ENCODE measurements at regions not wholly inside any gene's neighbourhood (a gene's known extent, or its start where the extent isn't known, plus 50 kb on each side); places are given as distances from the start of the nearest gene placed in this dataset.
"Not testable (repeated sequence)": the region's sequence is repeated elsewhere in the genome, so short reads cannot be mapped to it uniquely, and the experiment has no call there.

- H3K4me3 ChIP-seq (ENCODE audit: low read depth, low read length), result no peak overlapping the region
- no peaks in the 10 kb centered on the region for H3K36me3 ChIP-seq (ENCODE audit: insufficient read depth, low read length)
- no peaks in the 10 kb centered on the region for H3K27me3 ChIP-seq (ENCODE audit: insufficient read depth, low read length)
- H3K4me1 ChIP-seq (ENCODE audit: control insufficient read depth, insufficient read depth, low read length, unreplicated experiment), result no peaks in the 10 kb centered on the region
- no peak overlapping the region for H3K27ac ChIP-seq (ENCODE audit: low read depth, low read length)
- H3K79me2 ChIP-seq (ENCODE audit: control insufficient read depth, insufficient read depth, low read length, unreplicated experiment), result no peaks in the 10 kb centered on the region
- no peak overlapping the region for H2AFZ ChIP-seq (ENCODE audit: low read length, unreplicated experiment)
Observed at GRCh38 chr9:24721621-24722020, 175.9 kb upstream of the IZUMO3 start.

- no peak overlapping the region for H3K27ac ChIP-seq (ENCODE audit: low read depth, low read length)
- no peaks in the 10 kb centered on the region for H3K4me1 ChIP-seq (ENCODE audit: control insufficient read depth, insufficient read depth, low read length, unreplicated experiment)
- H3K4me3 ChIP-seq (ENCODE audit: low read depth, low read length), result no peak overlapping the region
- no peaks in the 10 kb centered on the region for H3K36me3 ChIP-seq (ENCODE audit: insufficient read depth, low read length)
- H2AFZ ChIP-seq (ENCODE audit: low read length, unreplicated experiment), result no peak overlapping the region
- no peaks in the 10 kb centered on the region for H3K79me2 ChIP-seq (ENCODE audit: control insufficient read depth, insufficient read depth, low read length, unreplicated experiment)
- H3K27me3 ChIP-seq (ENCODE audit: insufficient read depth, low read length), result no peaks in the 10 kb centered on the region
Observed at GRCh38 chr9:24712206-24712605, 166.5 kb upstream of the IZUMO3 start.

- H3K4me1 ChIP-seq (ENCODE audit: control insufficient read depth, insufficient read depth, low read length, unreplicated experiment), result no peaks in the 10 kb centered on the region
- no peak overlapping the region for H3K27ac ChIP-seq (ENCODE audit: low read depth, low read length)
- H2AFZ ChIP-seq (ENCODE audit: low read length, unreplicated experiment), result no peak overlapping the region
- H3K27me3 ChIP-seq (ENCODE audit: insufficient read depth, low read length), result no peaks in the 10 kb centered on the region
- H3K36me3 ChIP-seq (ENCODE audit: insufficient read depth, low read length), result no peaks in the 10 kb centered on the region
- no peak overlapping the region for H3K4me3 ChIP-seq (ENCODE audit: low read depth, low read length)
- H3K79me2 ChIP-seq (ENCODE audit: control insufficient read depth, insufficient read depth, low read length, unreplicated experiment), result no peaks in the 10 kb centered on the region
Observed at GRCh38 chr9:24708814-24709213, 163.1 kb upstream of the IZUMO3 start.

- Histone ChIP-seq H3K27me3 (ENCODE audit: insufficient read depth, low read length) (no peaks in the 10 kb centered on the region), H3K27ac (ENCODE audit: low read depth, low read length) (no peak overlapping the region), H3K4me1 (ENCODE audit: control insufficient read depth, insufficient read depth, low read length, unreplicated experiment) (no peaks in the 10 kb centered on the region), H3K79me2 (ENCODE audit: control insufficient read depth, insufficient read depth, low read length, unreplicated experiment) (no peaks in the 10 kb centered on the region), H3K36me3 (ENCODE audit: insufficient read depth, low read length) (no peaks in the 10 kb centered on the region), H3K4me3 (ENCODE audit: low read depth, low read length) (peak overlapping the region; percentile 69), H2AFZ (ENCODE audit: low read length, unreplicated experiment) (no peak overlapping the region)
Observed at GRCh38 chr9:24698881-24699518, 153.3 kb upstream of the IZUMO3 start.

- Histone ChIP-seq H3K79me2 (ENCODE audit: control insufficient read depth, insufficient read depth, low read length, unreplicated experiment) (no peaks in the 10 kb centered on the region), H3K27ac (ENCODE audit: low read depth, low read length) (no peak overlapping the region), H3K27me3 (ENCODE audit: insufficient read depth, low read length) (no peaks in the 10 kb centered on the region), H3K36me3 (ENCODE audit: insufficient read depth, low read length) (no peaks in the 10 kb centered on the region), H3K4me1 (ENCODE audit: control insufficient read depth, insufficient read depth, low read length, unreplicated experiment) (no peaks in the 10 kb centered on the region), H2AFZ (ENCODE audit: low read length, unreplicated experiment) (no peak overlapping the region), H3K4me3 (ENCODE audit: low read depth, low read length) (no peak overlapping the region)
Observed at GRCh38 chr9:24672336-24672735, 126.6 kb upstream of the IZUMO3 start.

- Histone ChIP-seq H2AFZ (ENCODE audit: low read length, unreplicated experiment) (no peak overlapping the region), H3K79me2 (ENCODE audit: control insufficient read depth, insufficient read depth, low read length, unreplicated experiment) (no peaks in the 10 kb centered on the region), H3K4me1 (ENCODE audit: control insufficient read depth, insufficient read depth, low read length, unreplicated experiment) (no peaks in the 10 kb centered on the region), H3K36me3 (ENCODE audit: insufficient read depth, low read length) (no peaks in the 10 kb centered on the region), H3K4me3 (ENCODE audit: low read depth, low read length) (no peak overlapping the region), H3K27me3 (ENCODE audit: insufficient read depth, low read length) (no peaks in the 10 kb centered on the region), H3K27ac (ENCODE audit: low read depth, low read length) (no peak overlapping the region)
Observed at GRCh38 chr9:24657387-24657786, 111.7 kb upstream of the IZUMO3 start.

- H3K79me2 ChIP-seq (ENCODE audit: control insufficient read depth, insufficient read depth, low read length, unreplicated experiment), result no peaks in the 10 kb centered on the region
- H3K27me3 ChIP-seq (ENCODE audit: insufficient read depth, low read length), result no peaks in the 10 kb centered on the region
- no peak overlapping the region for H3K27ac ChIP-seq (ENCODE audit: low read depth, low read length)
- H2AFZ ChIP-seq (ENCODE audit: low read length, unreplicated experiment), result no peak overlapping the region
- no peaks in the 10 kb centered on the region for H3K4me1 ChIP-seq (ENCODE audit: control insufficient read depth, insufficient read depth, low read length, unreplicated experiment)
- no peaks in the 10 kb centered on the region for H3K36me3 ChIP-seq (ENCODE audit: insufficient read depth, low read length)
- no peak overlapping the region for H3K4me3 ChIP-seq (ENCODE audit: low read depth, low read length)
Observed at GRCh38 chr9:24652181-24652580, 106.5 kb upstream of the IZUMO3 start.

GRCh38 chr9:24628809-24629208, 83.1 kb upstream of the IZUMO3 start:
- not testable (repeated sequence) for H3K4me1 ChIP-seq (ENCODE audit: control insufficient read depth, insufficient read depth, low read length, unreplicated experiment); H2AFZ ChIP-seq (ENCODE audit: low read length, unreplicated experiment); H3K36me3 ChIP-seq (ENCODE audit: insufficient read depth, low read length); H3K4me3 ChIP-seq (ENCODE audit: low read depth, low read length); H3K27me3 ChIP-seq (ENCODE audit: insufficient read depth, low read length); H3K27ac ChIP-seq (ENCODE audit: low read depth, low read length); H3K79me2 ChIP-seq (ENCODE audit: control insufficient read depth, insufficient read depth, low read length, unreplicated experiment)

GRCh38 chr9:24625097-24625496, 79.4 kb upstream of the IZUMO3 start:
- Histone ChIP-seq H2AFZ (ENCODE audit: low read length, unreplicated experiment) (no peak overlapping the region), H3K79me2 (ENCODE audit: control insufficient read depth, insufficient read depth, low read length, unreplicated experiment) (no peaks in the 10 kb centered on the region), H3K27ac (ENCODE audit: low read depth, low read length) (no peak overlapping the region), H3K4me1 (ENCODE audit: control insufficient read depth, insufficient read depth, low read length, unreplicated experiment) (no peaks in the 10 kb centered on the region), H3K36me3 (ENCODE audit: insufficient read depth, low read length) (no peaks in the 10 kb centered on the region), H3K4me3 (ENCODE audit: low read depth, low read length) (no peak overlapping the region), H3K27me3 (ENCODE audit: insufficient read depth, low read length) (no peaks in the 10 kb centered on the region)

GRCh38 chr9:24624481-24624880, 78.8 kb upstream of the IZUMO3 start:
- Histone ChIP-seq H3K36me3 (ENCODE audit: insufficient read depth, low read length) (no peaks in the 10 kb centered on the region), H3K4me3 (ENCODE audit: low read depth, low read length) (no peak overlapping the region), H3K27me3 (ENCODE audit: insufficient read depth, low read length) (no peaks in the 10 kb centered on the region), H3K4me1 (ENCODE audit: control insufficient read depth, insufficient read depth, low read length, unreplicated experiment) (no peaks in the 10 kb centered on the region), H2AFZ (ENCODE audit: low read length, unreplicated experiment) (no peak overlapping the region), H3K27ac (ENCODE audit: low read depth, low read length) (no peak overlapping the region), H3K79me2 (ENCODE audit: control insufficient read depth, insufficient read depth, low read length, unreplicated experiment) (no peaks in the 10 kb centered on the region)

- H3K36me3 ChIP-seq (ENCODE audit: insufficient read depth, low read length), result no peaks in the 10 kb centered on the region
- H3K27ac ChIP-seq (ENCODE audit: low read depth, low read length), result no peak overlapping the region
- no peak overlapping the region for H2AFZ ChIP-seq (ENCODE audit: low read length, unreplicated experiment)
- no peak overlapping the region for H3K4me3 ChIP-seq (ENCODE audit: low read depth, low read length)
- H3K79me2 ChIP-seq (ENCODE audit: control insufficient read depth, insufficient read depth, low read length, unreplicated experiment), result no peaks in the 10 kb centered on the region
- no peaks in the 10 kb centered on the region for H3K27me3 ChIP-seq (ENCODE audit: insufficient read depth, low read length)
- H3K4me1 ChIP-seq (ENCODE audit: control insufficient read depth, insufficient read depth, low read length, unreplicated experiment), result no peaks in the 10 kb centered on the region
Observed at GRCh38 chr9:24620741-24621140, 75.0 kb upstream of the IZUMO3 start.
